Lower leg skin (tissue), 4 donors: ENCODE measurements at regions not wholly inside any gene's neighbourhood (a gene's known extent, or its start where the extent isn't known, plus 50 kb on each side); places are given as distances from the start of the nearest gene placed in this dataset.

Experiments
- DNase-seq, 2 donors: peaks; one replicate each; pipeline ENCODE4 v3.0.0-alpha.2; 2019; ENCODE audit warnings: low spot score in 2 of 2
- H3K4me3 ChIP-seq: fragments of 200-600 bp; sonication (generic); 2 replicates; pipeline ENCODE4 v1.5.1; 2017; ENCODE audit warnings: mild to moderate bottlenecking, low read depth; ENCODE audit not compliant: poor library complexity, severe bottlenecking
- POLR2A ChIP-seq, 2 donors: fragments of 450-650 bp; IDR thresholded peaks; one replicate each; pipeline ENCODE4 v1.6.1; 2016 to 2017; ENCODE audit warnings: antibody characterized with exemption in 2 of 2, mild to moderate bottlenecking in 1 of 2, moderate library complexity in 1 of 2
- WGBS, 2 donors: methylation state at CpG; one replicate each; pipeline ENCODE4 v1.1.5; 2018; 5-methylcytosine and 5-hydroxymethylcytosine counted together
- intact Hi-C: fragments of 100-400 bp; cut with DNase I; formaldehyde crosslinking; loops from one replicate; pipeline ENCODE4 v1.15.0; 2023; ENCODE audit warnings: low total_unique reads
- TF ChIP-seq, protein P1 (sequence below), 3 donors: fragments of 450-650 bp; IDR thresholded peaks; one replicate each; pipeline ENCODE4 v1.5.1; 2016; ENCODE audit warnings: antibody characterized with exemption in 3 of 3, mild to moderate bottlenecking in 3 of 3, moderate library complexity in 2 of 3

DNA sequence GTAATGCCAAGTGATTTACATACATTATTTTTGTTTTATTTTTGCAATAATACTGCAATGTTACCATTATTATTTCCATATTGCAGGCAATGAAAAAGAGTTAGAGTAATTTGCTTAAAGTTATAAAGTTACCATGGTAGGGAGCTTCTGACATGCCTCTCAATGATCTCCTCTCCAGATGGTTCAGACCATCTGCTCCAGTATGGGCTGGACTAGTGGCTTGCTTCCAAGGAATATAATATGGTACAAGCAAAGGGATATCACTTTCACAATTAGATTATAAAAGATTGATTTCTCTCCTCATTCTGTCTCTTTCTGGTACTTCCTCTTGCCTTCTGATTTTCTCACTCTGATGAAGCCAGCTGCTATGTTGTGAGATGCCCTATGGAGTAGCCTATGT is 245.4 kb downstream of the INSIG2 start:
- no peak for DNase-seq
- intact Hi-C loops = no loop called here
- H3K4me3 ChIP-seq = no peak overlapping the region
- no peak for TF ChIP-seq POLR2A (IDR thresholded peaks at IDR 0.05)
- TF ChIP-seq, protein P1, sequence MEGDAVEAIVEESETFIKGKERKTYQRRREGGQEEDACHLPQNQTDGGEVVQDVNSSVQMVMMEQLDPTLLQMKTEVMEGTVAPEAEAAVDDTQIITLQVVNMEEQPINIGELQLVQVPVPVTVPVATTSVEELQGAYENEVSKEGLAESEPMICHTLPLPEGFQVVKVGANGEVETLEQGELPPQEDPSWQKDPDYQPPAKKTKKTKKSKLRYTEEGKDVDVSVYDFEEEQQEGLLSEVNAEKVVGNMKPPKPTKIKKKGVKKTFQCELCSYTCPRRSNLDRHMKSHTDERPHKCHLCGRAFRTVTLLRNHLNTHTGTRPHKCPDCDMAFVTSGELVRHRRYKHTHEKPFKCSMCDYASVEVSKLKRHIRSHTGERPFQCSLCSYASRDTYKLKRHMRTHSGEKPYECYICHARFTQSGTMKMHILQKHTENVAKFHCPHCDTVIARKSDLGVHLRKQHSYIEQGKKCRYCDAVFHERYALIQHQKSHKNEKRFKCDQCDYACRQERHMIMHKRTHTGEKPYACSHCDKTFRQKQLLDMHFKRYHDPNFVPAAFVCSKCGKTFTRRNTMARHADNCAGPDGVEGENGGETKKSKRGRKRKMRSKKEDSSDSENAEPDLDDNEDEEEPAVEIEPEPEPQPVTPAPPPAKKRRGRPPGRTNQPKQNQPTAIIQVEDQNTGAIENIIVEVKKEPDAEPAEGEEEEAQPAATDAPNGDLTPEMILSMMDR (IDR thresholded peaks at IDR 0.05) = no peak

DNA sequence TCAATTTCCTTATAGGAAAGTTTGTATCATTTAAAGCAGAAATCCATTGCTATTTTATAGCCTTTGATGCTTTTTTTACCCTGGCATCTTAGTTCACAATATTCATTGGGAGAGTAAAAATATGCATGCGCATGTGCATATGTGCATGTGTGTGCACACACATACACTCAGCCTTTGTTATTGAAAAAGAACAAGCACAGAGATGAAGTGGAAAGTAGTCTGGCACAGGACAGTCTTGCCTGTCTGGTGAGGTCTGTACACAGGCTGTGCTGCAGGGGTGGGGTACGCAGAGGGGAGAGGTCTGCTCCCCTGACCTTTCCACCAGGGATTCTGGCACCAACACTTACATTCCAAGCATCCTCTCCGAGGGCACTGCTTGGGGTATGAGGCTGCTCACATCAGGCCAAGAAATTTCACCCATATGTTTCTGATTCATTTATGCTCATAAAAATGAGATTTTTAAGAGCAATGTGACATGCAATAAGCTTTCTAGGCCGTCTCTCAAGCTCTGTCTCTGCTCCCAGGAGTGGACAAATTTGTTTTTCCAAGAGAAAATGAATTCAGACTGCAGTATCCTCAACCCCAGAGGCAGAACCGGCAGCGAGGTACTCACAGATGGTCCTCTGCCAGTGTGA is 237.2 kb downstream of the INSIG2 start:
- intact Hi-C loops = no loop called here
- DNase-seq = no peak
- no peak overlapping the region for H3K4me3 ChIP-seq

DNA sequence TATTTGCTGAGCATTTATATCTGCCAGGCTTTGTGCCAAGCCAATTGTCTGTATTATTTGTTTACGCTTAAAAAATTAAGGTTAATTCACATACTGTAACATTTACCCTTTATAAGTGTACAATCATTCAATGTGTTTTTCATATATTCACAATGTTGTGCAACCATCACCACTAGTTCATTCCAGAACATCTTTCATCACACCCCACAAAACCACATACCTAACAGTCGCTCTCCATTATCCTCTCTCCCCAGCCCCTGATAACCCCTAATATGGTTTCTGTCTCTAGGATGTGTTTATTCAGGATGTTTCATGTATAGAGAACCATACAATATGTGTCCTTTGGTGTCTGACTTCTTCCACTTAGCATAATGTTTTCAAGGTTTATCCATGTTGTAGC is 234.1 kb downstream of the INSIG2 start:
- H3K4me3 ChIP-seq = no peak overlapping the region
- no peak for DNase-seq
- TF ChIP-seq POLR2A (IDR thresholded peaks at IDR 0.05) = no peak
- TF ChIP-seq, protein P1 (IDR thresholded peaks at IDR 0.05) = no peak
- WGBS, 2 donors = 82 to 84% methylated on average over 2 of the region's 2 CpGs
- intact Hi-C loops = no loop called here

More for the DNA sequence above, 237.2 kb downstream of the INSIG2 start:
- no peak for TF ChIP-seq POLR2A (IDR thresholded peaks at IDR 0.05)
- TF ChIP-seq, protein P1 (IDR thresholded peaks at IDR 0.05) = no peak
- WGBS, 2 donors = 55 to 59% methylated on average over 6 of the region's 6 CpGs

DNA sequence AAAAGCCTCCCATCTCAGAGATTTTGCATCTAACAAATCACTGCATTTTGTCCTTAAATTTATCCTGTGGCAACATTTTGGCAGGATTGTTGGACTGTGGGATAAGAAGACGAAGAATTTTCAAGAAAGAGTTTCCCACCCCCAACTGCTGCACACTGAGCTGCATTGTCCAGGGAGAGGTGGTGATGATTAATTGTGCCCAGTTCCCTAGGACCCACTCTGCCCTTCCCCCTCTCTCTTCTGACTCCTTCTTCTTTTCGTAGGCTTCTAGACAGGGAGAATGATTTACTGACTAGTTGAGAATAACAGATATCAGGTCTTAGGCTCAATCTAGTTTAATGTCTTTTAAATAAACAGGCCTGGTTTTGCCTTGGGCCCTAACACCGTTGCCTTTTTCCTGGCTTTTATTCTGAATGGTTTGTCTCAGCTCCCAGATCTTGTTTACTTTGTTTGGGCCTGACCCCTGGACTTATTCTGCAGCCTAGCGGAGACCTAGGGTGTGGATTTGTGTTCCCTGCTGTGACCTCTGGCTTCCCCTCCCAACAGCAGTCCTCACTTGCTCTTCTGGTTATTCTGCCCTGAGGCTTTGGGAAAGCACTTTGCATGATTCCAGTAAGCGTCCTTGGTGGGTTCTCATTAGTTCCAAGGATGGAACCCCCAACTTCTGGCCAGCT is 233.3 kb downstream of the INSIG2 start:
- DNase-seq = no peak
- H3K4me3 ChIP-seq = no peak overlapping the region
- no peak for TF ChIP-seq POLR2A (IDR thresholded peaks at IDR 0.05)
- TF ChIP-seq, protein P1 (IDR thresholded peaks at IDR 0.05) = no peak
- intact Hi-C loops = no loop called here
- WGBS, 2 donors = 27 to 38% methylated on average over 5 of the region's 5 CpGs

DNA sequence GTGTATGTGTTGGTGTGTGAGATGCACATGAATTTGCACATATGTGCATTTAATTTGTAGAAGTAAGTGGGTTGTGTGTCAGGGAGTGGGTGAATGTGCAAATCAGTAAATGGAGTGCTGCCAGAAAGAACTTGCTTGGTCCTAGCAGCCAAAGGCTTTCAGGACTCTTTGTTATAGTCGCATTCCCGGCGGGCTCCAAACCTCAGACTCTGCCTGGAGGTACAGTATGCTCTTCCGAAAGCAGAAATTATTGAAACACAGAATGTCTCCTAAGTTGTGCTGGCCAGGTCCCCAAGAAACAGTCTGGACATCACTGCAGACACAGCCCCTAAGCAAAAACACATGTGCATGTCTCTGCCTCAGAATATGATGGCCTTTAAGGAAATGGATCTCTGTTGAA is 232.4 kb downstream of the INSIG2 start:
- TF ChIP-seq POLR2A (IDR thresholded peaks at IDR 0.05) = no peak
- TF ChIP-seq, protein P1 (IDR thresholded peaks at IDR 0.05) = no peak
- H3K4me3 ChIP-seq = no peak overlapping the region
- WGBS, 2 donors = 39 to 49% methylated on average over 4 of the region's 4 CpGs
- intact Hi-C loops = no loop called here
- no peak for DNase-seq
